Glutamatergic neuron (in vitro differentiated cells): ENCODE measurements at regions not wholly inside any gene's neighbourhood (a gene's known extent, or its start where the extent isn't known, plus 50 kb on each side); places are given as distances from the start of the nearest gene placed in this dataset.

Experiments
- DNase-seq: peaks from one replicate; pipeline ENCODE4 v3.0.0; 2022
- H3K27ac Mint-ChIP-seq: one replicate; pipeline ENCODE4 v1.8.0; 2020; ENCODE audit warnings: mild to moderate bottlenecking, mixed read lengths, inconsistent platforms; ENCODE audit not compliant: unreplicated experiment
- H3K27me3 Mint-ChIP-seq: one replicate; pipeline ENCODE4 v1.8.0; 2020; ENCODE audit warnings: mild to moderate bottlenecking, moderate library complexity, mixed read lengths, inconsistent platforms; ENCODE audit not compliant: unreplicated experiment
- H3K36me3 Mint-ChIP-seq: one replicate; pipeline ENCODE4 v1.8.0; 2020; ENCODE audit warnings: mild to moderate bottlenecking, mixed read lengths, inconsistent platforms; ENCODE audit not compliant: unreplicated experiment
- H3K4me1 Mint-ChIP-seq: one replicate; pipeline ENCODE4 v1.8.0; 2020; ENCODE audit warnings: mild to moderate bottlenecking, low read depth, mixed read lengths, inconsistent platforms; ENCODE audit not compliant: unreplicated experiment
- H3K4me3 Mint-ChIP-seq: one replicate; pipeline ENCODE4 v1.8.0; 2020; ENCODE audit warnings: mild to moderate bottlenecking, mixed read lengths, inconsistent platforms; ENCODE audit not compliant: unreplicated experiment
- H3K9me3 Mint-ChIP-seq: one replicate; pipeline ENCODE4 v1.8.0; 2020; ENCODE audit warnings: mild to moderate bottlenecking, moderate library complexity, mixed read lengths, inconsistent platforms; ENCODE audit not compliant: unreplicated experiment
- CTCF ChIP-seq: fragments of 200-600 bp; sonication (generic); IDR thresholded peaks from one replicate; pipeline ENCODE4 v1.5.0; 2021; ENCODE audit not compliant: partially characterized antibody, unreplicated experiment

- no peaks in the 10 kb centered on the region for H3K4me1 Mint-ChIP-seq
Measured at GRCh38 chr5:96279801-96280542, 153.1 kb downstream of the PCSK1 start.

GRCh38 chr5:96278981-96279380 lies 154.1 kb downstream of the PCSK1 start:
- Mint-ChIP-seq H3K36me3 (peaks cover 10% of the 10 kb centered on the region), H3K27ac (no peak overlapping the region), H3K4me1 (no peaks in the 10 kb centered on the region), H3K27me3 (no peaks in the 10 kb centered on the region), H3K9me3 (no peaks in the 10 kb centered on the region), H3K4me3 (no peak overlapping the region)
- no peak for TF ChIP-seq CTCF
- DNase-seq: no peak

More at GRCh38 chr5:96279801-96280542, 153.1 kb downstream of the PCSK1 start:
- Mint-ChIP-seq H3K36me3 (peaks cover 10% of the 10 kb centered on the region), H3K27ac (no peak overlapping the region), H3K27me3 (no peaks in the 10 kb centered on the region), H3K4me3 (no peak overlapping the region), H3K9me3 (peaks cover 2% of the 10 kb centered on the region)
- no peak for DNase-seq
- TF ChIP-seq CTCF: no peak

GRCh38 chr5:96275051-96275450 lies 158.0 kb downstream of the PCSK1 start:
- H3K4me3 Mint-ChIP-seq: no peak overlapping the region
- H3K9me3 Mint-ChIP-seq: peaks cover 1% of the 10 kb centered on the region
- H3K27ac Mint-ChIP-seq: no peak overlapping the region
- H3K27me3 Mint-ChIP-seq: no peaks in the 10 kb centered on the region
- no peak for DNase-seq
- H3K4me1 Mint-ChIP-seq: no peaks in the 10 kb centered on the region
- H3K36me3 Mint-ChIP-seq: no peaks in the 10 kb centered on the region
- TF ChIP-seq CTCF: no peak

- peaks cover 4% of the 10 kb centered on the region for H3K9me3 Mint-ChIP-seq
- H3K36me3 Mint-ChIP-seq: peaks cover 12% of the 10 kb centered on the region
- DNase-seq: no peak
- H3K27me3 Mint-ChIP-seq: no peaks in the 10 kb centered on the region
- peaks cover 2% of the 10 kb centered on the region for H3K4me1 Mint-ChIP-seq
- no peak overlapping the region for H3K4me3 Mint-ChIP-seq
- H3K27ac Mint-ChIP-seq: no peak overlapping the region
- TF ChIP-seq CTCF: no peak
Measured at GRCh38 chr5:96265487-96265886, 167.6 kb downstream of the PCSK1 start.

- Mint-ChIP-seq H3K4me3 (no peak overlapping the region), H3K27ac (no peak overlapping the region), H3K36me3 (peaks cover 12% of the 10 kb centered on the region), H3K27me3 (no peaks in the 10 kb centered on the region), H3K9me3 (peaks cover 1% of the 10 kb centered on the region), H3K4me1 (peaks cover 8% of the 10 kb centered on the region)
- TF ChIP-seq CTCF: no peak
- no peak for DNase-seq
Measured at GRCh38 chr5:96264047-96264446, 169.0 kb downstream of the PCSK1 start.
